Central memory CD4-positive, alpha-beta T cell (primary cell): ENCODE measurements at regions not wholly inside any gene's neighbourhood (a gene's known extent, or its start where the extent isn't known, plus 50 kb on each side); places are given as distances from the start of the nearest gene placed in this dataset.
"Not testable (repeated sequence)": the region's sequence is repeated elsewhere in the genome, so short reads cannot be mapped to it uniquely, and the experiment has no call there.

ENCODE experiments used
- DNase-seq: peaks from one replicate; pipeline ENCODE4 v3.0.0; 2022

GRCh38 chr13:80680786-80681366, 339.9 kb upstream of the SPRY2 start:
- DNase-seq: no peak

- DNase-seq: no peak
Measured at GRCh38 chr13:80679423-80679822, 338.5 kb upstream of the SPRY2 start.

- DNase-seq: no peak
Measured at GRCh38 chr13:80677227-80677626, 336.3 kb upstream of the SPRY2 start.

GRCh38 chr13:80675442-80675841, 334.5 kb upstream of the SPRY2 start:
- not testable (repeated sequence) for DNase-seq

GRCh38 chr13:80671773-80672172, 330.8 kb upstream of the SPRY2 start:
- DNase-seq: no peak

GRCh38 chr13:80669112-80669511, 328.2 kb upstream of the SPRY2 start:
- DNase-seq: no peak

GRCh38 chr13:80668452-80668851, 327.5 kb upstream of the SPRY2 start:
- no peak for DNase-seq

GRCh38 chr13:80666782-80667552, 326.0 kb upstream of the SPRY2 start:
- no peak for DNase-seq

- no peak for DNase-seq
Measured at GRCh38 chr13:80665792-80666333, 324.9 kb upstream of the SPRY2 start.

GRCh38 chr13:80664950-80665349, 324.0 kb upstream of the SPRY2 start:
- DNase-seq: no peak

- no peak for DNase-seq
Measured at GRCh38 chr13:80663788-80664187, 322.9 kb upstream of the SPRY2 start.

- DNase-seq: no peak
Measured at GRCh38 chr13:80658705-80659104, 317.8 kb upstream of the SPRY2 start.

- no peak for DNase-seq
Measured at GRCh38 chr13:80656512-80656904, 315.6 kb upstream of the SPRY2 start.

GRCh38 chr13:80655778-80656511, 315.0 kb upstream of the SPRY2 start:
- DNase-seq: no peak

- DNase-seq: no peak
Measured at GRCh38 chr13:80654638-80655249, 313.8 kb upstream of the SPRY2 start.

- DNase-seq: no peak
Measured at GRCh38 chr13:80649274-80649673, 308.3 kb upstream of the SPRY2 start.

- DNase-seq: no peak
Measured at GRCh38 chr13:80642641-80643040, 301.7 kb upstream of the SPRY2 start.

- no peak for DNase-seq
Measured at GRCh38 chr13:80633251-80633650, 292.3 kb upstream of the SPRY2 start.

- no peak for DNase-seq
Measured at GRCh38 chr13:80630685-80631121, 289.8 kb upstream of the SPRY2 start.

- no peak for DNase-seq
Measured at GRCh38 chr13:80618781-80619180, 277.9 kb upstream of the SPRY2 start.

- DNase-seq: no peak
Measured at GRCh38 chr13:80612804-80613203, 271.9 kb upstream of the SPRY2 start.

GRCh38 chr13:80611310-80611709, 270.4 kb upstream of the SPRY2 start:
- DNase-seq: no peak

GRCh38 chr13:80605716-80606115, 264.8 kb upstream of the SPRY2 start:
- no peak for DNase-seq
